ENCODE measurements at regions not wholly inside any gene's neighbourhood (a gene's known extent, or its start where the extent isn't known, plus 50 kb on each side); places are given as distances from the start of the nearest gene placed in this dataset.
"Not testable (repeated sequence)": the region's sequence is repeated elsewhere in the genome, so short reads cannot be mapped to it uniquely, and the experiment has no call there.

GRCh38 chr17:54353789-54354525, 531.2 kb downstream of the KIF2B start:
- Histone ChIP-seq H3K9me3 (ENCODE audit: low read depth, low read length) (no peaks in the 10 kb centered on the region), H3K4me3 (no peak overlapping the region), H3K27ac (no peak overlapping the region), H3K9ac (ENCODE audit: insufficient read length) (no peak overlapping the region), H3K36me3 (ENCODE audit: insufficient read depth, low read length) (no peaks in the 10 kb centered on the region)
- no peak for TF ChIP-seq FOXP2 (optimal IDR thresholded peaks at IDR 0.05; ENCODE audit: control extremely low read depth, extremely low read length, insufficient read depth)
- no peak for TF ChIP-seq EZH2 (IDR thresholded peaks at IDR 0.05)
- no peak for TF ChIP-seq POLR2AphosphoS5 (IDR thresholded peaks at IDR 0.05; ENCODE audit: borderline replicate concordance, low read depth, low read length)
- DNase-seq (ENCODE audit: low read depth, low spot score), result no peak

- H3K36me3 ChIP-seq (ENCODE audit: insufficient read depth, low read length); DNase-seq (ENCODE audit: low read depth, low spot score); H3K9me3 ChIP-seq (ENCODE audit: low read depth, low read length); H3K9ac ChIP-seq (ENCODE audit: insufficient read length); H3K4me3 ChIP-seq; H3K27ac ChIP-seq: not testable (repeated sequence)
Measured at GRCh38 chr17:54361073-54361472, 538.3 kb downstream of the KIF2B start.

GRCh38 chr17:54368906-54369305, 531.7 kb upstream of the TOM1L1 start:
- TF ChIP-seq EZH2 (IDR thresholded peaks at IDR 0.05) (no peak), FOXP2 (optimal IDR thresholded peaks at IDR 0.05; ENCODE audit: control extremely low read depth, extremely low read length, insufficient read depth) (no peak), POLR2AphosphoS5 (IDR thresholded peaks at IDR 0.05; ENCODE audit: borderline replicate concordance, low read depth, low read length) (no peak)
- H3K9ac ChIP-seq (ENCODE audit: insufficient read length), result no peak overlapping the region
- no peaks in the 10 kb centered on the region for H3K36me3 ChIP-seq (ENCODE audit: insufficient read depth, low read length)
- no peaks in the 10 kb centered on the region for H3K9me3 ChIP-seq (ENCODE audit: low read depth, low read length)
- H3K4me3 ChIP-seq, result no peak overlapping the region
- H3K27ac ChIP-seq, result no peak overlapping the region
- no peak for DNase-seq (ENCODE audit: low read depth, low spot score)

- H3K9me3 ChIP-seq (ENCODE audit: low read depth, low read length), result no peaks in the 10 kb centered on the region
- DNase-seq (ENCODE audit: low read depth, low spot score), result no peak
- TF ChIP-seq POLR2AphosphoS5 (IDR thresholded peaks at IDR 0.05; ENCODE audit: borderline replicate concordance, low read depth, low read length), result no peak
- no peak for TF ChIP-seq FOXP2 (optimal IDR thresholded peaks at IDR 0.05; ENCODE audit: control extremely low read depth, extremely low read length, insufficient read depth)
- TF ChIP-seq EZH2 (IDR thresholded peaks at IDR 0.05), result no peak
- H3K27ac ChIP-seq, result no peak overlapping the region
- H3K36me3 ChIP-seq (ENCODE audit: insufficient read depth, low read length), result no peaks in the 10 kb centered on the region
- no peak overlapping the region for H3K4me3 ChIP-seq
- no peak overlapping the region for H3K9ac ChIP-seq (ENCODE audit: insufficient read length)
Measured at GRCh38 chr17:54372069-54372749, 528.4 kb upstream of the TOM1L1 start.

GRCh38 chr17:54373970-54374369, 526.7 kb upstream of the TOM1L1 start:
- Histone ChIP-seq H3K9me3 (ENCODE audit: low read depth, low read length) (no peaks in the 10 kb centered on the region), H3K36me3 (ENCODE audit: insufficient read depth, low read length) (no peaks in the 10 kb centered on the region), H3K9ac (ENCODE audit: insufficient read length) (no peak overlapping the region), H3K27ac (no peak overlapping the region), H3K4me3 (no peak overlapping the region)
- DNase-seq (ENCODE audit: low read depth, low spot score), result no peak
- no peak for TF ChIP-seq EZH2 (IDR thresholded peaks at IDR 0.05)
- TF ChIP-seq POLR2AphosphoS5 (IDR thresholded peaks at IDR 0.05; ENCODE audit: borderline replicate concordance, low read depth, low read length), result no peak

- not testable (repeated sequence) for H3K36me3 ChIP-seq (ENCODE audit: insufficient read depth, low read length); H3K4me3 ChIP-seq; H3K9ac ChIP-seq (ENCODE audit: insufficient read length); H3K27ac ChIP-seq; H3K9me3 ChIP-seq (ENCODE audit: low read depth, low read length); DNase-seq (ENCODE audit: low read depth, low spot score)
Measured at GRCh38 chr17:54376409-54376808, 524.2 kb upstream of the TOM1L1 start.

GRCh38 chr17:54381482-54381881, 519.2 kb upstream of the TOM1L1 start:
- Histone ChIP-seq H3K9me3 (ENCODE audit: low read depth, low read length) (no peaks in the 10 kb centered on the region), H3K4me3 (no peak overlapping the region), H3K36me3 (ENCODE audit: insufficient read depth, low read length) (no peaks in the 10 kb centered on the region), H3K9ac (ENCODE audit: insufficient read length) (no peak overlapping the region), H3K27ac (no peak overlapping the region)
- no peak for DNase-seq (ENCODE audit: low read depth, low spot score)
- no peak for TF ChIP-seq POLR2AphosphoS5 (IDR thresholded peaks at IDR 0.05; ENCODE audit: borderline replicate concordance, low read depth, low read length)
- TF ChIP-seq EZH2 (IDR thresholded peaks at IDR 0.05), result no peak
- TF ChIP-seq FOXP2 (optimal IDR thresholded peaks at IDR 0.05; ENCODE audit: control extremely low read depth, extremely low read length, insufficient read depth), result no peak

GRCh38 chr17:54404259-54404658, 496.4 kb upstream of the TOM1L1 start:
- DNase-seq (ENCODE audit: low read depth, low spot score), result no peak
- H3K4me3 ChIP-seq, result no peak overlapping the region
- H3K36me3 ChIP-seq (ENCODE audit: insufficient read depth, low read length), result no peaks in the 10 kb centered on the region
- TF ChIP-seq FOXP2 (optimal IDR thresholded peaks at IDR 0.05; ENCODE audit: control extremely low read depth, extremely low read length, insufficient read depth) (no peak), POLR2AphosphoS5 (IDR thresholded peaks at IDR 0.05; ENCODE audit: borderline replicate concordance, low read depth, low read length) (no peak), EZH2 (IDR thresholded peaks at IDR 0.05) (no peak)
- no peaks in the 10 kb centered on the region for H3K9me3 ChIP-seq (ENCODE audit: low read depth, low read length)
- H3K9ac ChIP-seq (ENCODE audit: insufficient read length), result no peak overlapping the region
- H3K27ac ChIP-seq, result no peak overlapping the region

GRCh38 chr17:54405826-54406225, 494.8 kb upstream of the TOM1L1 start:
- Histone ChIP-seq H3K4me3 (no peak overlapping the region), H3K27ac (no peak overlapping the region), H3K36me3 (ENCODE audit: insufficient read depth, low read length) (no peaks in the 10 kb centered on the region), H3K9me3 (ENCODE audit: low read depth, low read length) (no peaks in the 10 kb centered on the region), H3K9ac (ENCODE audit: insufficient read length) (no peak overlapping the region)
- TF ChIP-seq POLR2AphosphoS5 (IDR thresholded peaks at IDR 0.05; ENCODE audit: borderline replicate concordance, low read depth, low read length) (no peak), FOXP2 (optimal IDR thresholded peaks at IDR 0.05; ENCODE audit: control extremely low read depth, extremely low read length, insufficient read depth) (no peak), EZH2 (IDR thresholded peaks at IDR 0.05) (no peak)
- no peak for DNase-seq (ENCODE audit: low read depth, low spot score)

All from SK-N-MC (cell line).